PC-9 (cell line): ENCODE measurements at regions not wholly inside any gene's neighbourhood (a gene's known extent, or its start where the extent isn't known, plus 50 kb on each side); places are given as distances from the start of the nearest gene placed in this dataset.

Experiments
- EZH2 ChIP-seq: fragments of 200-600 bp; sonication (generic); IDR thresholded peaks from 2 replicates; pipeline ENCODE4 v1.8.0; 2017; ENCODE audit warnings: antibody characterized with exemption, low read depth
- TF ChIP-seq, protein P1 (sequence below): fragments of 200-600 bp; sonication (generic); conservative IDR thresholded peaks from 2 replicates; pipeline ENCODE4 v1.6.1; 2017; ENCODE audit warnings: mixed run types, antibody characterized with exemption, mild to moderate bottlenecking, moderate library complexity

DNA sequence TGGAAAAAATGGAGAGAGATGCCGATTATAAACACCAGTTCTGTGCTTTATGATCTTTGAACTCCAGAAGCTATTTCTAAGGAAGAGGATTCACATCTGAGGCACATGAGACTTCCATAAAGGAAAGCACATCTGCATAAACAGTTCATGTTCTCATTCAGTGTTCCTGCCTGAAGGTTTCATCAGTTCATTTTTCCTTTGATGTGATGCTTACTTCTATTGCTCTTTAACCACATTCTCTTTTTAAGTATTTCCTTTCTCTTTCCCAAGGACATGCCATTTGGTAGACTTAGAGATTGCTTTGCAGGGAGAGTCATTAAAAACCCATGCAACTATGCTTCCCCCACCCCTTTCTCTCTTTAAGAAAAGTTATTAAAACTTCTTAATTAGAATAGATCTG lies 387.0 kb upstream of the FLRT2 start:
- TF ChIP-seq, protein P1, sequence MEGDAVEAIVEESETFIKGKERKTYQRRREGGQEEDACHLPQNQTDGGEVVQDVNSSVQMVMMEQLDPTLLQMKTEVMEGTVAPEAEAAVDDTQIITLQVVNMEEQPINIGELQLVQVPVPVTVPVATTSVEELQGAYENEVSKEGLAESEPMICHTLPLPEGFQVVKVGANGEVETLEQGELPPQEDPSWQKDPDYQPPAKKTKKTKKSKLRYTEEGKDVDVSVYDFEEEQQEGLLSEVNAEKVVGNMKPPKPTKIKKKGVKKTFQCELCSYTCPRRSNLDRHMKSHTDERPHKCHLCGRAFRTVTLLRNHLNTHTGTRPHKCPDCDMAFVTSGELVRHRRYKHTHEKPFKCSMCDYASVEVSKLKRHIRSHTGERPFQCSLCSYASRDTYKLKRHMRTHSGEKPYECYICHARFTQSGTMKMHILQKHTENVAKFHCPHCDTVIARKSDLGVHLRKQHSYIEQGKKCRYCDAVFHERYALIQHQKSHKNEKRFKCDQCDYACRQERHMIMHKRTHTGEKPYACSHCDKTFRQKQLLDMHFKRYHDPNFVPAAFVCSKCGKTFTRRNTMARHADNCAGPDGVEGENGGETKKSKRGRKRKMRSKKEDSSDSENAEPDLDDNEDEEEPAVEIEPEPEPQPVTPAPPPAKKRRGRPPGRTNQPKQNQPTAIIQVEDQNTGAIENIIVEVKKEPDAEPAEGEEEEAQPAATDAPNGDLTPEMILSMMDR = no peak
- TF ChIP-seq EZH2 = no peak
